ENCODE measurements at regions not wholly inside any gene's neighbourhood (a gene's known extent, or its start where the extent isn't known, plus 50 kb on each side); places are given as distances from the start of the nearest gene placed in this dataset.

GRCh38 chr3:110646055-110646454 lies 425.6 kb upstream of the NECTIN3 start:
- TF ChIP-seq POLR2A (IDR thresholded peaks at IDR 0.05; ENCODE audit: low read depth, low read length) (no peak), POLR2AphosphoS5 (IDR thresholded peaks at IDR 0.05; ENCODE audit: low read depth, low read length) (no peak), TAF1 (IDR thresholded peaks at IDR 0.05; ENCODE audit: borderline replicate concordance, low read depth, low read length) (no peak)

Data from GM12892 (cell line).